DMS53 (cell line): ENCODE measurements at regions not wholly inside any gene's neighbourhood (a gene's known extent, or its start where the extent isn't known, plus 50 kb on each side); places are given as distances from the start of the nearest gene placed in this dataset.

Source experiments
- DNase-seq: peaks from one replicate; lab custom pipeline; 2025; lab: John Stamatoyannopoulos, UW

GRCh38 chr22:49208004-49208402 is 619.7 kb downstream of the BRD1 start:
- DNase-seq, result no peak

- DNase-seq, result no peak
Observed at GRCh38 chr22:49207008-49208003, 620.4 kb downstream of the BRD1 start.

GRCh38 chr22:49206281-49206680 is 621.4 kb downstream of the BRD1 start:
- DNase-seq, result no peak

GRCh38 chr22:49205483-49205800 is 622.2 kb downstream of the BRD1 start:
- no peak for DNase-seq

- DNase-seq, result no peak
Observed at GRCh38 chr22:49204599-49205482, 622.8 kb downstream of the BRD1 start.

GRCh38 chr22:49203859-49204598 is 623.6 kb downstream of the BRD1 start:
- no peak for DNase-seq

GRCh38 chr22:49203091-49203858 is 624.4 kb downstream of the BRD1 start:
- no peak for DNase-seq

- no peak for DNase-seq
Observed at GRCh38 chr22:49202226-49202625, 625.4 kb downstream of the BRD1 start.

GRCh38 chr22:49201046-49201970 is 626.4 kb downstream of the BRD1 start:
- no peak for DNase-seq

- no peak for DNase-seq
Observed at GRCh38 chr22:49199224-49199623, 628.4 kb downstream of the BRD1 start.

GRCh38 chr22:49198705-49199084 is 629.0 kb downstream of the BRD1 start:
- DNase-seq, result no peak

- DNase-seq, result no peak
Observed at GRCh38 chr22:49197986-49198704, 629.5 kb downstream of the BRD1 start.

- no peak for DNase-seq
Observed at GRCh38 chr22:49197505-49197904, 630.2 kb downstream of the BRD1 start.

GRCh38 chr22:49196046-49196511 is 631.6 kb downstream of the BRD1 start:
- DNase-seq, result no peak

- no peak for DNase-seq
Observed at GRCh38 chr22:49195636-49196035, 632.0 kb downstream of the BRD1 start.

- DNase-seq, result no peak
Observed at GRCh38 chr22:49193901-49194465, 633.7 kb downstream of the BRD1 start.

- no peak for DNase-seq
Observed at GRCh38 chr22:49193348-49193747, 634.3 kb downstream of the BRD1 start.

GRCh38 chr22:49192857-49193250 is 634.8 kb downstream of the BRD1 start:
- no peak for DNase-seq

GRCh38 chr22:49192180-49192856 is 635.4 kb downstream of the BRD1 start:
- no peak for DNase-seq
